Activated CD8-positive, alpha-beta memory T cell treated with anti-CD3 and anti-CD28 coated beads for 1 hour (primary cell): ENCODE measurements at regions not wholly inside any gene's neighbourhood (a gene's known extent, or its start where the extent isn't known, plus 50 kb on each side); places are given as distances from the start of the nearest gene placed in this dataset.
"Not testable (repeated sequence)": the region's sequence is repeated elsewhere in the genome, so short reads cannot be mapped to it uniquely, and the experiment has no call there.

Source experiments
- DNase-seq, 2 donors: peaks; one replicate each; pipeline ENCODE4 v3.0.0-alpha.2; 2020; ENCODE audit warnings: low read depth in 1 of 2; ENCODE audit errors: extremely low read depth in 1 of 2

- DNase-seq = no peak
These were observed 50.0 kb upstream of the TSC22D2 start for GRCh38 chr3:150357923-150358607.

GRCh38 chr3:150357140-150357539 lies 51.0 kb upstream of the TSC22D2 start:
- DNase-seq = no peak

- DNase-seq = no peak
These were observed 52.5 kb upstream of the TSC22D2 start for GRCh38 chr3:150355574-150355973.

- no peak for DNase-seq
These were observed 55.2 kb upstream of the TSC22D2 start for GRCh38 chr3:150352931-150353330.

GRCh38 chr3:150351398-150351797 lies 56.7 kb upstream of the TSC22D2 start:
- DNase-seq = no peak

- no peak for DNase-seq
These were observed 58.6 kb upstream of the TSC22D2 start for GRCh38 chr3:150349314-150350097.

GRCh38 chr3:150348500-150348899 lies 59.6 kb upstream of the TSC22D2 start:
- no peak for DNase-seq

GRCh38 chr3:150346981-150347863 lies 60.9 kb upstream of the TSC22D2 start:
- no peak for DNase-seq

GRCh38 chr3:150346266-150346665 lies 61.8 kb upstream of the TSC22D2 start:
- DNase-seq = no peak

- DNase-seq = no peak
These were observed 63.0 kb upstream of the TSC22D2 start for GRCh38 chr3:150345021-150345538.

- DNase-seq = no peak
These were observed 63.9 kb upstream of the TSC22D2 start for GRCh38 chr3:150344079-150344759.

GRCh38 chr3:150342896-150343467 lies 65.1 kb upstream of the TSC22D2 start:
- DNase-seq = no peak

- DNase-seq = no peak
These were observed 66.2 kb upstream of the TSC22D2 start for GRCh38 chr3:150341891-150342290.

GRCh38 chr3:150336363-150336762 lies 71.7 kb upstream of the TSC22D2 start:
- not testable (repeated sequence) for DNase-seq

- no peak for DNase-seq
These were observed 72.5 kb upstream of the TSC22D2 start for GRCh38 chr3:150335631-150336030.

GRCh38 chr3:150334974-150335373 lies 73.1 kb upstream of the TSC22D2 start:
- DNase-seq = no peak

- no peak for DNase-seq
These were observed 74.6 kb upstream of the TSC22D2 start for GRCh38 chr3:150333477-150333876.

GRCh38 chr3:150331978-150332568 lies 76.0 kb upstream of the TSC22D2 start:
- DNase-seq = no peak

- DNase-seq = no peak
These were observed 77.2 kb upstream of the TSC22D2 start for GRCh38 chr3:150330872-150331271.

GRCh38 chr3:150330174-150330573 lies 77.9 kb upstream of the TSC22D2 start:
- DNase-seq = no peak
